Right lobe of liver (tissue), 6 donors: ENCODE measurements at regions not wholly inside any gene's neighbourhood (a gene's known extent, or its start where the extent isn't known, plus 50 kb on each side); places are given as distances from the start of the nearest gene placed in this dataset.

Experiments used
- ATAC-seq, 4 donors: fragments of 200-7000 bp; cut with Tn5 transposase; one replicate each; pipeline ENCODE4 v1.9.1; 2020; ENCODE audit warnings: mild to moderate bottlenecking in 4 of 4, moderate library complexity in 4 of 4
- DNase-seq, 3 donors: peaks; one replicate each; pipeline ENCODE4 v3.0.0-alpha.2; 2020
- H3K27ac ChIP-seq, 3 donors: fragments of 200-600 bp; one replicate each; pipeline ENCODE4 v1.8.0; 2022
- H3K27me3 ChIP-seq, 2 donors: fragments of 200-600 bp; one replicate each; pipeline ENCODE4 v1.8.0; 2022
- H3K36me3 ChIP-seq, 4 donors: fragments of 200-600 bp; sonication (generic) in 1 of 4; one replicate each; pipeline versions ENCODE4 v1.5.1 to v1.8.0; 2017 to 2022; ENCODE audit warnings: control low read depth in 1 of 4
- H3K4me1 ChIP-seq, 4 donors: fragments of 200-600 bp; sonication (generic) in 1 of 4; one replicate each; pipeline versions ENCODE4 v1.5.1 to v1.8.0; 2017 to 2022; ENCODE audit warnings: control low read depth in 1 of 4
- H3K4me3 ChIP-seq, 3 donors: fragments of 200-600 bp; one replicate each; pipeline ENCODE4 v1.8.0; 2022
- H3K9me3 ChIP-seq, 4 donors: fragments of 200-600 bp; sonication (generic) in 1 of 4; one replicate each; pipeline versions ENCODE4 v1.5.1 to v1.8.0; 2017 to 2022; ENCODE audit warnings: control low read depth in 1 of 4
- POLR2A ChIP-seq: fragments of 450-650 bp; IDR thresholded peaks from one replicate; pipeline ENCODE4 v1.6.1; 2017; ENCODE audit warnings: antibody characterized with exemption, mild to moderate bottlenecking
- WGBS: methylation state at CpG from one replicate; pipeline ENCODE4 v1.1.6; 2018; ENCODE audit warnings: low coverage, low lambda C conversion rate; ENCODE audit not compliant: insufficient coverage; ENCODE audit errors: missing lambda C conversion rate; 5-methylcytosine and 5-hydroxymethylcytosine counted together
- intact Hi-C, 2 donors: fragments of 100-400 bp; cut with DNase I; formaldehyde crosslinking; loops; one replicate each; pipeline versions ENCODE4 v1.11.2 to v1.14.1; 2022
- TF ChIP-seq, protein P1 (sequence below), 4 donors: fragments of 200-600 bp in 3 of 4; fragments of 450-650 bp in 1 of 4; IDR thresholded peaks; one replicate each; pipeline versions ENCODE4 v1.5.1 to v1.8.0; 2016 to 2022; ENCODE audit warnings: antibody characterized with exemption in 4 of 4, mild to moderate bottlenecking in 2 of 4
- donor health status: DM: no; HTN: yes; CAD: no.
- donor health status: DM: no; HTN: no; CAD: no.
- donor health status: DM: no; HTN: no; CAD: no.
- donor health status: DM: no; HTN: yes; CAD: no.
- donor health status: DM: no; HTN: yes; CAD: no.

- Histone ChIP-seq H3K4me3 (no peak overlapping the region), H3K27ac (no peak overlapping the region), H3K36me3 (no peaks in the 10 kb centered on the region), H3K27me3 (no peaks in the 10 kb centered on the region), H3K9me3 (no peaks in the 10 kb centered on the region), H3K4me1 (no peaks in the 10 kb centered on the region)
- no peak for TF ChIP-seq POLR2A
- TF ChIP-seq, protein P1, sequence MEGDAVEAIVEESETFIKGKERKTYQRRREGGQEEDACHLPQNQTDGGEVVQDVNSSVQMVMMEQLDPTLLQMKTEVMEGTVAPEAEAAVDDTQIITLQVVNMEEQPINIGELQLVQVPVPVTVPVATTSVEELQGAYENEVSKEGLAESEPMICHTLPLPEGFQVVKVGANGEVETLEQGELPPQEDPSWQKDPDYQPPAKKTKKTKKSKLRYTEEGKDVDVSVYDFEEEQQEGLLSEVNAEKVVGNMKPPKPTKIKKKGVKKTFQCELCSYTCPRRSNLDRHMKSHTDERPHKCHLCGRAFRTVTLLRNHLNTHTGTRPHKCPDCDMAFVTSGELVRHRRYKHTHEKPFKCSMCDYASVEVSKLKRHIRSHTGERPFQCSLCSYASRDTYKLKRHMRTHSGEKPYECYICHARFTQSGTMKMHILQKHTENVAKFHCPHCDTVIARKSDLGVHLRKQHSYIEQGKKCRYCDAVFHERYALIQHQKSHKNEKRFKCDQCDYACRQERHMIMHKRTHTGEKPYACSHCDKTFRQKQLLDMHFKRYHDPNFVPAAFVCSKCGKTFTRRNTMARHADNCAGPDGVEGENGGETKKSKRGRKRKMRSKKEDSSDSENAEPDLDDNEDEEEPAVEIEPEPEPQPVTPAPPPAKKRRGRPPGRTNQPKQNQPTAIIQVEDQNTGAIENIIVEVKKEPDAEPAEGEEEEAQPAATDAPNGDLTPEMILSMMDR (IDR thresholded peaks at IDR 0.05): no peak
- no peak for ATAC-seq
- 40% methylated on average over 3 of the region's 3 CpGs for WGBS
- intact Hi-C loops: no loop called here
- no peak for DNase-seq
Measured at GRCh38 chr4:107391630-107392028, 328.4 kb downstream of the PAPSS1 start.

GRCh38 chr4:107391009-107391629 is 328.9 kb downstream of the PAPSS1 start:
- Histone ChIP-seq H3K27me3 (no peaks in the 10 kb centered on the region), H3K4me1 (no peaks in the 10 kb centered on the region), H3K4me3 (no peak overlapping the region), H3K27ac (no peak overlapping the region), H3K36me3 (no peaks in the 10 kb centered on the region), H3K9me3 (no peaks in the 10 kb centered on the region)
- DNase-seq: no peak
- intact Hi-C loops: no loop called here
- no peak for ATAC-seq
- WGBS: 19% methylated on average over 2 of the region's 2 CpGs
- TF ChIP-seq, protein P1 (IDR thresholded peaks at IDR 0.05): no peak
- no peak for TF ChIP-seq POLR2A

DNA sequence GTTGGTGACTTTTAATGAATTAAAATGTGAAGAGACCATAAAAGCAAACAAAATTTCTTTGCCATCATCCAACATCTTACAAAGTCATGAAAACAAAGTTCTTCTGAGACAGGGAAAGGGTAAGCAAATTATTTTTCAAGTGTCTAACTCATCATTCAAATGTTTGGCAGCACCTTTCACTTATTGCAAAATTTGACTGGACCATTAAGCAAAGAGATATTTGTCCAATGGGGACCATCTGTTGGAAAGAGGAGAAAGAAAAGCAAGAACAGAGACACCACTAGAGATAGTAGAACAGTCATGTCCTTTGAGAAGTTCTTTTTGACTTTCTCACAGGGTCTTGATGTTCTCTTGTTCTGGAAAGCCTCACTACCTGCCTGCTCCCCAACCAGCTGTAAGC is 330.1 kb downstream of the PAPSS1 start:
- Histone ChIP-seq H3K36me3 (no peaks in the 10 kb centered on the region), H3K27ac (no peak overlapping the region), H3K4me3 (no peak overlapping the region), H3K27me3 (no peaks in the 10 kb centered on the region), H3K9me3 (no peaks in the 10 kb centered on the region), H3K4me1 (no peaks in the 10 kb centered on the region)
- TF ChIP-seq POLR2A: no peak
- TF ChIP-seq, protein P1 (IDR thresholded peaks at IDR 0.05): no peak
- intact Hi-C loops: no loop called here
- no peak for ATAC-seq
- no peak for DNase-seq

DNA sequence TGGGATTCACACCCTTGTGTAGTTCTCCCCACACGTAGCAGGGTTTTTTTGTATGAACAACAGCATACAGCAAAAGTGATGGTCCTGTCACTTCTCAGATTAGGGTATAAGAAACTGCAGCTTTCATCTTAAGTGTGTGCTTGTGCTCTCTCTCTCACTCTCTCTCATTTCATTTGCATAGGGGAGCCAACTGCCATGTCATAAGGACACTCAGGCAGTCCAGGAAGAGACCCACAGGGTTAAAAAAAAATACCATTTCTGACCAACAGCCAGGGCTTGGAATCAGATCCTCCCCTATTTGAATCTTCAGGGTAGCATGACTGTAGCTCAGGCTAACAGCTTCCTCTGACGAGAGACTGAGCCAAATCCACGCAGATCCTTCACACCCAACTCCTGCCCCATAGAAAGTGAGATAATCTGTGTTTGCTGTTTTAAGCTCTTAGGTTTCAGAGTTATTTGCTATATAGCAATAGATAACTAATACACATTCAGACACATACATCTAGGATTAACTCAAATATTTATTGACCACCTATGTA is 331.2 kb downstream of the PAPSS1 start:
- Histone ChIP-seq H3K27ac (no peak overlapping the region), H3K36me3 (no peaks in the 10 kb centered on the region), H3K9me3 (no peaks in the 10 kb centered on the region), H3K4me3 (no peak overlapping the region), H3K4me1 (no peaks in the 10 kb centered on the region), H3K27me3 (no peaks in the 10 kb centered on the region)
- no peak for TF ChIP-seq POLR2A
- TF ChIP-seq, protein P1 (IDR thresholded peaks at IDR 0.05): no peak
- ATAC-seq (no peak), DNase-seq (no peak)
- intact Hi-C loops: no loop called here
- 48% methylated on average over 3 of the region's 3 CpGs for WGBS
